HG02642 (cell line): ENCODE measurements at regions not wholly inside any gene's neighbourhood (a gene's known extent, or its start where the extent isn't known, plus 50 kb on each side); places are given as distances from the start of the nearest gene placed in this dataset.
"Not testable (repeated sequence)": the region's sequence is repeated elsewhere in the genome, so short reads cannot be mapped to it uniquely, and the experiment has no call there.

Experiments
- ATAC-seq: cut with Tn5 transposase; IDR thresholded peaks from one replicate; pipeline ENCODE4 v1.9.1; 2021; ENCODE audit warnings: mild to moderate bottlenecking; ENCODE audit not compliant: unreplicated experiment, poor library complexity

- ATAC-seq = no peak
These were observed 404.1 kb downstream of the FOXA2 start for GRCh38 chr20:22180244-22180643.

- no peak for ATAC-seq
These were observed 424.2 kb downstream of the FOXA2 start for GRCh38 chr20:22160101-22160652.

GRCh38 chr20:22159276-22159675, 425.1 kb downstream of the FOXA2 start:
- no peak for ATAC-seq

DNA sequence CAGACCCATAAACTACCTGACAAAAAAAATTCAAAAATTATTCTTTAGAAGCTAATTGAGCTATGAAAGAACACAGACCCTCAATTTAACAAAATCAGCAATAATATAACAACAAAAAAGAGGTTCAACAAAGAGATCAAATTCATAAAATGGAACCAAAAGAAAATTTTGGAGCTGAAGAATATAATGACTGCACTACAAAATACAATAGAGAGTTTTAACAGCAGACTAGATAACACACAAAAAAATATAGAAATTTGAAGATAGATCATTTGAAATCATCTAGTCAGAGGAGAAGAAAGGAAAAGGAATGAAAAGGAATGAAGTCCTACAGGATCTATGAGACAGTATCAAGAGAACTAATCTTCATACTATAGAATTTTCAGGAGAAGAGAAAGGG, 422.1 kb downstream of the PAX1 start:
- ATAC-seq = no peak

- no peak for ATAC-seq
These were observed 401.0 kb downstream of the PAX1 start for GRCh38 chr20:22106308-22106938.

GRCh38 chr20:22101606-22102005, 396.1 kb downstream of the PAX1 start:
- no peak for ATAC-seq

DNA sequence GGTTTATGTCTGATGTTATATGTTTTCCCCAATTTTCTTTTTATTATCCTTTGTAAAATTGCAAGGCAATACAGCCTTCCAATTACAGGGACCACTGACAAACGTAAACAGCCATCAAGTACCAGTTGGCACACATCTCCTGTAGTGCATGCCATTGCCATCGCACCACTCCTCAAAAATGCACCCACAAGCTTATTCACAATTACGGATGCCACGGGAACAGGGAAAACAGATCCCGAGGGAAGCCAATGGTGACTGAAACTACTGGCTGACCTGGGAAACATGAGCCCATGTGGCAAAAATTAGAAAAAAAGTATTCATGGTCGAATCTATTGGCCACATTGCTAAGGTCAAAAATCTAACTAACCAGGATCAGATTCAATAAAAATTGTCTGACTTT, 395.2 kb downstream of the PAX1 start:
- no peak for ATAC-seq

DNA sequence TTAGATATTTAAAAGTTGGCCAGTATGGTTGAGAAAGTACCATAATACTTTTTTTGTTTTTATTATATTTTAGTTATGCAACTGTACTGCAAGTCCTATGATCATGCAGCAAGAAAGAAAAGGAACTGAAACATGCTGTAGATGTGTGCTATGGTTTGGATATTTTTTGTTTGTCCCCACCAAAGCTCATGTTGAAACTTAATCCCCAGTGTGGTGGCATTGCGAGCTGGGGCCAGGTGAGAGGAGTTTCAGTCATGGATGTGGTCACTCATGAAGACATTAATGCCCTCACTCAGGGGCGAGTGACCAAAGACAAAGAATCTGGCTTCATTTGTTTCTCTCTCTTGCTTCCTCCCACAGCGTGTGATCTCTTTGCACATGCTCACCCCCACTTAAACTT, 393.9 kb downstream of the PAX1 start:
- ATAC-seq = no peak

DNA sequence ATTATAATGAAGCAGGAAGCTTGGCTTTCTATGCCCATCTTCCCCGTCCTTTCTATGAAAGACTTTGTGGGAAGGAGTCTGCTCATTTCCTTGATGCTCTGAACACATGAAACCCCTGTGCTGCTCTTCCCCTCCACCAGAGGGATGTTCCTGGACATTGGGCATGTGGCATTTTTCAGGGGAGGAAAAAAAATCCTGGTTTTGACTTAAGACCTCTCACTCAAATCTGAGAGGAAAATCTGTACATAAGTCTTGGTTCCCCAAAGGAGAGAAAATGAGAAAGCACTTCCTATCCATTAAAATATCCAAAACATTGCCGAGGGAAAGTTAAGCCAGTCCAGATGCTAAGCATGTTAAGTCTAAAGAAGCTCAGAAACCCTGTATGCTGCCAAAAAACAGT, 393.0 kb downstream of the PAX1 start:
- ATAC-seq = no peak

DNA sequence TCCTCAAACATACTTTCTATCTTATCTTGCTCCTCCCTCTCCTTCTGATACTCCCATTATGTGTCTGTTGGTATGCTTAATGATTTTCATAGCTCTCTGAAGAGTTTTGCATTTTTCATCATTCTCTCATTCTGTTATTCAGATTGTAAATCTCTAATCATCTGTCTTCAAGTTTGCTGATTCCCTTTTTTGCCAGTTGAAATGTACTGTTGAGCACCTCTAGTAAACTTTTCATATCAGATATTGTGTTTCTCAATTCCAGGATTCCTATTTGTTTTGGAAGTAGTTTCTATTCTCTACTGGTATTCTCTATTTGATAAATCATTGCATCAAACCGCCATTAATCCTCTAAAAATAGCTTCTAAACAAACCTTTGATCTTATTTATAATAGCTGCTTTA, 387.7 kb downstream of the PAX1 start:
- no peak for ATAC-seq

DNA sequence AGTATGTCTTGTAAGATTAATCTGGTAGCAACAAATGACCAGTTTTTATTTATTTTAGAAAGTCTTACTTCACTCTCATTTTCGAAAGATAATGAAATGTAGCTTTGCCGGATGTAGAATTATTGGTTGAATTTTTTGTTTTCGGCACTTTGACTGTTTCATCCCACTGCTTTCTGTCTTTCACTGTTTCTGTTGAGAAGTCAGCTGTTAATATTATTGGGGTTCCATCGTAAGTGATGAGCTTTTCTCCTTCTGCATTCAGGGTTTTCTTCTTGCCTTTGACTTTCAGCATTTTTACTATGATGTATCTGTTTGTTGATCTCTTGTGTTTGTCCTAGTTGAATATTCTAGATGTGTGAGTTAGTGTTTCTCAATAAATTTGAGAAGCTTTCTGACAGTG, 383.4 kb downstream of the PAX1 start:
- no peak for ATAC-seq

- no peak for ATAC-seq
These were observed 375.5 kb downstream of the PAX1 start for GRCh38 chr20:22080985-22081384.

GRCh38 chr20:22074635-22075034, 369.2 kb downstream of the PAX1 start:
- ATAC-seq = no peak

GRCh38 chr20:22071841-22072240, 366.4 kb downstream of the PAX1 start:
- ATAC-seq = no peak

GRCh38 chr20:22070610-22071058, 365.2 kb downstream of the PAX1 start:
- ATAC-seq = no peak

DNA sequence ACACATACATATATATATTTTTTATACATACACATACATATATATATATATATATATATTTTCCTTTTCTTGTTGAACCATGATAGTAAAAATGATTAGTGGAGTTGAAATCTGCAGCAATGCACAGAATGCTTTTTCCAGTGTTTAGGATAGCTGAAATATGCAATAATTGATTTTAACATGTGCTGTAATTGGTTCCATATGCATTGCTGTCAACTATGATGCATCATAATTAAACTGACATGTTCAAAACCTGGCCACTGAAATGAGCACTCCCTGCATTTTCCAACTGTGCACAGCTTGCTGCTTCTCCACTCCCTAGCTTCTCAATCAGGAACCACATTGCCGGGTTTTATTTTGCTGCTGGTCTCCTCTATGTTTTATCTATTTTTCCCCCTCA, 358.3 kb downstream of the PAX1 start:
- ATAC-seq = no peak

DNA sequence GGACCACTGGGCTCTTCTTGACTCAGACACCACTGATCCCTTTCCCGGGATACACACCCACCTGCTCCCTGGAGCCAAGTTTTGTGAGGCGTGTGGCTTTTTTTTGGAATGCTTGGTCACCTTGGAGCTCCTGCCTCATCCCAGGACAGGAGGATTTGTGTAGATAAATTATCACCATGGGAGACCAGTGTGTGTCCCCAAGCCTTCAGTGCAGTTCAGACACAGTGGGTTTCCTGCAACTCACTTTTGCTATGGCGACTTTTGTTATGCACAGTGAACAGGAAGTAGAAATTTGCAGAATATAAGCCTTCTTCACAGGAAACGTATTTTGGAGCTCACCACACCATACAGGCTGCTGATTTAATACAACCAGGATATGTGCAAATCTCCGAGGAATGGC, 357.4 kb downstream of the PAX1 start:
- no peak for ATAC-seq

DNA sequence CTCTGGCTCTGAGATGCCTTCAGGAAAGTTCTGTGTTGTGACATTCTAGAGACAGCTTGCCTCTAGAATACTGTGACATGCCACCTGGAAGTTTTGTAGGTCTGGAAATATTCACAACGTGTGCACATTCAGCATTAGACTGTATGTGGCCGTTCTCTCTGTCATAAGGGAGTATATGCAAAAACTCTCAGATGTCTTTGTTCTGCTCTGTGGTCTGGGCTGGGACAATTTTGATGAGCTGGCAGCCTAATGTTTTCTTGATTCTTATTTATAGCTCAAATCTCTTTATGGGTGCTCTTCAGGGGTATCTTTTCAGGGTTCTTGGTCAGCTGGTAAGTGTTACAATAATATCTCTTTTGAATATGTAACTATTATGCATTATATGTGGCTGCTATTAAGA, 355.1 kb downstream of the PAX1 start:
- no peak for ATAC-seq

DNA sequence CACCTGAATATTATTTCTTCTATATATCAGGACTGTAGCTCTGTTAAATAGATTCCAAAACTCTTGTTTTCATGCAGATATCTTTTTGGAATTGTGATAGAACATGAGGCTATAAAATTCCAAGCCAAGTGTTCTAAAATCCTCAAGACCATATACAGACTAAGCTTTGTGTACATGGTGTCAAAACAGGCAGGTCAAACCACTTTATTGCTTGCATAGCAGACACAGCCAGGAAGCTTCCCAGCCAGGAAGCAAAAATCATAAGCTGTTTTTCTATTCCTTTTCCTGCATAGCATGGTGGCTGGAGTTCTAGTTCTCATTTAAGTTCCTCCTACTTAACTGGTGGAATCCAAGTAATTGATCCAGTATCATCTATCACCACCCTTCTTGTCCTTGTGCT, 353.3 kb downstream of the PAX1 start:
- ATAC-seq = no peak

DNA sequence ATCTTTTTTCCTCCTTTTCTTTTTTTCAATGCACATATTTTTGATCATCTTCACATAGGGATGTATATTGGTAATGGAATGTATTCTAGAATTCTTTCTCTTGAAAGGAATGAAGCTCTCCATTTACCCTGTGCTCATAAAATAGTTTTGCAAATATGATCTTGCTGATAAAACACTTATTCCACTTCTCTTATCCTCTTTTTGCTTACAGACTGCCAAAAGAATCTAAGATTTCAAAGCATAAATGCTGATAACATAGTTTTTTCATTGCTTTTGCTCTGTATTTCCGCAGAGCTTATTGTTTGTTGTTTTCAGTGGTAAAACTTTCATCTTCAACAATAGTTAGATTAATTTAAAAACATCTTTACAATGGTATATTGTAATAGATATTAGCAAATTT, 350.5 kb downstream of the PAX1 start:
- no peak for ATAC-seq

DNA sequence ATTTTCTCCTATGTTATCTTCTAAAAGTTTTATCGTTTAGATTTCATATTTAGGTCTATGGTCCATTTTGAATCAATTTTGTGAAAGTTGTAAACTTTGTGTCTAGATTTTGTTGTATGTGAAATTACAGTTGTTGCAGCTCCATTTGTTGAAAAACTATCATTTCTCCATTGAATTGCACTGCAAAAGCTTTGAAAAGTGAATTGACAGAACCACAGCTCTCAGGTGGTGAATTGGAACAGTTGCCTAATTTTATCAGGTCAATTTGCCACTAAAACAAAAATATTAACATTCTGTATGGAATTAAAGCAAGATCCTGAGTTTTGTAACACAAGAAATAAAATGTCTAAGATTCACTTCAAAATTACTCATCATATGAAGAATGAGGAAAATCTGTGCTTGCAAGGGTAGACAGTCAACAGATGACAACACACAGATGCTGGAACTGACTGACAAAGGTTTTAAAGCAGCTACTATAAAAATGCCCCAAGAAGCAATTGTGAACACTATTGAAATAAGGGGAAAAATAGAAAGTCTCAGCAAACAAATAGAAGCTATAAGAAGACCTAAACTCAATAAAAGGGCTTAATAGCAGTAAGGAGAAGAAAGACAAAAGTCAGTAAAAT, 346.7 kb downstream of the PAX1 start:
- no peak for ATAC-seq

DNA sequence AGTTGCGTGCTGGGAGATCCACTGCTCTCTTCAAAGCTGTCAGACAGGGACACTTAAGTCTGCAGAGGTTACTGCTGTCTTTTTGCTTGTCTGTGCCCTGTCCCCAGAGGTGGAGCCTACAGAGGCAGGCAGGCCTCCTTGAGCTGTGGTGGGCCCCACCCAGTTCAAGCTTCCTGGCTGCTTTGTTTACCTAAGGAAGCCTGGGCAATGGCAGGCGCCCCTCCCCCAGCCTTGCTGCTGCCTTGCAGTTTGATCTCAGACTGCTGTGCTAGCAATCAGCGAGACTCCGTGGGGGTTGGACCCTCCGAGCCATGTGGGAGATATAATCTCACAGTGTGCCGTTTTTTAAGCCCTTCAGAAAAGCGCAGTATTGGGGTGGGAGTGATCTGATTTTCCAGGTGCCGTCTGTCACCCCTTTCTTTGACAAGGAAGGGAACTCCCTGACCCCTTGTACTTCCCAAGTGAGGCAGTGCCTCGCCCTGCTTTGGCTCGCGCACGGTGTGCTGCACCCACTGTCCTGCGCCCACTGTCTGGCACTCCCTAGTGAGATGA, 340.6 kb downstream of the PAX1 start:
- not testable (repeated sequence) for ATAC-seq
